H1 (cell line): ENCODE measurements at regions not wholly inside any gene's neighbourhood (a gene's known extent, or its start where the extent isn't known, plus 50 kb on each side); places are given as distances from the start of the nearest gene placed in this dataset.
A peak's percentile ranks its signal among the peaks of the same experiment; 100 is the strongest.

ENCODE experiments used
- CTCF ChIA-PET: fragments of 300-600 bp; sonication (Branson Sonifier 250); formaldehyde crosslinking; loops from one replicate; lab custom pipeline; 2021; ENCODE audit not compliant: partially characterized antibody; lab: Charles Lee
- POLR2A ChIA-PET: fragments of 300-600 bp; sonication (Branson Sonifier 250); formaldehyde crosslinking; loops from one replicate; lab custom pipeline; 2021; ENCODE audit warnings: inconsistent platforms; ENCODE audit not compliant: partially characterized antibody; lab: Charles Lee
- DNase-seq, 2 experiments: peaks; one replicate each; pipeline versions ENCODE4 v3.0.0 to v3.0.0-alpha.2; 2010 to 2022; ENCODE audit warnings: low spot score in 2 of 2, low read depth in 1 of 2, mixed read lengths in 1 of 2
- FAIRE-seq: peaks from 2 replicates; lab custom pipeline; 2011; peaks lifted over from hg19 to GRCh38; lab: Jason Lieb, UNC
- H2AFZ ChIP-seq: 2 replicates; pipeline ENCODE4 v1.8.1; 2012; ENCODE audit warnings: low read length, inconsistent platforms
- H2AK5ac ChIP-seq: 2 replicates; pipeline ENCODE4 v1.6.1; 2013; ENCODE audit warnings: low read depth, low read length
- H2BK120ac ChIP-seq: replicated peaks from 2 replicates; pipeline ENCODE3; 2013; ENCODE audit warnings: low read depth, low read length, inconsistent platforms
- H2BK12ac ChIP-seq: 2 replicates; pipeline ENCODE4 v1.6.1; 2013; ENCODE audit warnings: low read depth, low read length
- H2BK15ac ChIP-seq: 2 replicates; pipeline ENCODE4 v1.6.1; 2013; ENCODE audit warnings: low read length
- H2BK20ac ChIP-seq: 2 replicates; pipeline ENCODE4 v1.6.1; 2013; ENCODE audit warnings: low read length
- H2BK5ac ChIP-seq: 2 replicates; pipeline ENCODE4 v1.6.1; 2013; ENCODE audit warnings: low read depth, low read length
- H3K14ac ChIP-seq: 2 replicates; pipeline ENCODE4 v1.6.1; 2013; ENCODE audit warnings: inconsistent platforms; ENCODE audit not compliant: insufficient read length
- H3K18ac ChIP-seq: 2 replicates; pipeline ENCODE4 v1.6.1; 2013; ENCODE audit warnings: low read length; ENCODE audit errors: extremely low read depth
- H3K23ac ChIP-seq: 2 replicates; pipeline ENCODE4 v1.6.1; 2013; ENCODE audit warnings: inconsistent platforms; ENCODE audit not compliant: insufficient read length
- H3K23me2 ChIP-seq: 2 replicates; pipeline ENCODE4 v1.6.1; 2013; ENCODE audit warnings: low read depth, low read length
- H3K27ac ChIP-seq: 2 replicates; pipeline ENCODE4 v1.6.1; 2011; ENCODE audit warnings: low read depth, low read length, inconsistent platforms
- H3K27me3 ChIP-seq, 4 experiments: replicated peaks in 1 of 4; 1 replicate in 1 of 4; 2 replicates in 3 of 4; pipeline versions ENCODE4 v1.6.1 to v1.8.1; 2011 to 2013; ENCODE audit warnings: low read length in 3 of 4, mild to moderate bottlenecking in 3 of 4, inconsistent platforms in 2 of 4, mixed read lengths in 2 of 4, moderate library complexity in 1 of 4; ENCODE audit not compliant: control insufficient read depth in 3 of 4, insufficient read depth in 3 of 4; ENCODE audit errors: extremely low read depth in 1 of 4
- H3K36me3 ChIP-seq, 4 experiments: 2 replicates each; pipeline versions ENCODE4 v1.6.1 to v1.8.1; 2011 to 2013; ENCODE audit warnings: mild to moderate bottlenecking in 4 of 4, low read length in 3 of 4, moderate library complexity in 2 of 4, control low read depth in 1 of 4, inconsistent platforms in 1 of 4; ENCODE audit not compliant: insufficient read depth in 4 of 4, control insufficient read depth in 2 of 4
- H3K4ac ChIP-seq: replicated peaks from 2 replicates; pipeline ENCODE3; 2013; ENCODE audit warnings: low read length, low read depth, mixed read lengths, inconsistent platforms; ENCODE audit not compliant: insufficient read length
- H3K4me1 ChIP-seq, 4 experiments: replicated peaks in 1 of 4; 1 replicate in 1 of 4; 2 replicates in 3 of 4; pipeline versions ENCODE4 v1.6.1 to v1.8.1; 2011 to 2013; ENCODE audit warnings: low read length in 3 of 4, inconsistent platforms in 2 of 4, mixed read lengths in 1 of 4; ENCODE audit not compliant: insufficient read depth in 4 of 4, control insufficient read depth in 3 of 4
- H3K4me2 ChIP-seq, 2 experiments: 2 replicates each; pipeline versions ENCODE4 v1.6.1 to v1.8.1; 2011 to 2013; ENCODE audit warnings: low read depth in 2 of 2, low read length in 2 of 2, control low read depth in 1 of 2, inconsistent platforms in 1 of 2, mild to moderate bottlenecking in 1 of 2; ENCODE audit not compliant: insufficient read depth in 1 of 2
- H3K4me3 ChIP-seq, 4 experiments: fragments of 200-600, 300-600 bp in 1 of 4; sonication (generic), shearing (Covaris generic), sonication (Bioruptor Twin) in 1 of 4; 2 replicates each; pipeline versions ENCODE4 v1.5.1 to v1.8.1; 2011 to 2016; ENCODE audit warnings: low read length in 4 of 4, low read depth in 3 of 4, control low read depth in 2 of 4, inconsistent platforms in 2 of 4, mild to moderate bottlenecking in 2 of 4, mixed read lengths in 1 of 4, moderate library complexity in 1 of 4; ENCODE audit not compliant: insufficient read depth in 2 of 4; ENCODE audit errors: extremely low read depth in 1 of 4
- H3K56ac ChIP-seq: replicated peaks from 2 replicates; pipeline ENCODE3; 2013; ENCODE audit warnings: low read depth, mild to moderate bottlenecking, mixed read lengths, low read length, inconsistent platforms; ENCODE audit not compliant: insufficient read length
- H3K79me1 ChIP-seq: 2 replicates; pipeline ENCODE4 v1.6.1; 2013; ENCODE audit warnings: low read depth, low read length, control low read depth
- H3K79me2 ChIP-seq, 2 experiments: 2 replicates each; pipeline versions ENCODE4 v1.6.1 to v1.8.1; 2012 to 2013; ENCODE audit warnings: low read length in 2 of 2, mild to moderate bottlenecking in 2 of 2, inconsistent platforms in 1 of 2; ENCODE audit not compliant: insufficient read depth in 2 of 2, control insufficient read depth in 1 of 2
- H3K9ac ChIP-seq, 4 experiments: replicated peaks in 1 of 4; 1 replicate in 1 of 4; 2 replicates in 3 of 4; pipeline versions ENCODE4 v1.6.1 to v1.8.1; 2011 to 2013; ENCODE audit warnings: low read depth in 3 of 4, low read length in 3 of 4, control low read depth in 2 of 4, mild to moderate bottlenecking in 2 of 4, moderate library complexity in 2 of 4, inconsistent platforms in 1 of 4; ENCODE audit errors: extremely low read depth in 1 of 4
- H3K9me3 ChIP-seq, 2 experiments: 2 replicates each; pipeline versions ENCODE4 v1.6.1 to v1.8.1; 2012 to 2013; ENCODE audit warnings: mild to moderate bottlenecking in 2 of 2, moderate library complexity in 2 of 2, control low read depth in 1 of 2, inconsistent platforms in 1 of 2, low read depth in 1 of 2, low read length in 1 of 2, mixed read lengths in 1 of 2; ENCODE audit not compliant: insufficient read depth in 2 of 2
- H4K20me1 ChIP-seq, 2 experiments: replicated peaks in 1 of 2; 2 replicates each; pipeline versions ENCODE3 to v1.8.1; 2011 to 2013; ENCODE audit warnings: inconsistent platforms in 2 of 2, low read length in 2 of 2, mild to moderate bottlenecking in 1 of 2; ENCODE audit not compliant: insufficient read depth in 2 of 2, control insufficient read depth in 1 of 2
- H4K5ac ChIP-seq: 2 replicates; pipeline ENCODE4 v1.6.1; 2013; ENCODE audit warnings: low read length, low read depth, mixed read lengths, inconsistent platforms; ENCODE audit not compliant: insufficient read length
- H4K8ac ChIP-seq: 2 replicates; pipeline ENCODE4 v1.8.0; 2013; ENCODE audit warnings: mild to moderate bottlenecking, moderate library complexity, low read length, inconsistent platforms; ENCODE audit not compliant: insufficient read depth; ENCODE audit errors: extremely low read depth
- H4K91ac ChIP-seq: replicated peaks from 2 replicates; pipeline ENCODE3; 2013; ENCODE audit warnings: low read length, mixed read lengths, inconsistent platforms; ENCODE audit not compliant: insufficient read length
- BCL11A ChIP-seq, 2 experiments: IDR thresholded peaks; one replicate each; pipeline ENCODE4 v1.6.1; 2011; ENCODE audit warnings: low read depth in 2 of 2, low read length in 2 of 2, mild to moderate bottlenecking in 2 of 2
- EZH2 ChIP-seq: fragments of 200-600 bp; sonication (generic); IDR thresholded peaks from 2 replicates; pipeline ENCODE4 v1.7.1; 2012; ENCODE audit warnings: low read depth, mild to moderate bottlenecking, moderate library complexity, low read length, inconsistent platforms; ENCODE audit not compliant: severe bottlenecking
- POLR2AphosphoS5 ChIP-seq: IDR thresholded peaks from 2 replicates; pipeline ENCODE4 v1.6.1; 2011; ENCODE audit warnings: low read depth, low read length
- SAP30 ChIP-seq: fragments of 300-600 bp; sonication (generic); IDR thresholded peaks from 2 replicates; pipeline ENCODE4 v1.7.1; 2012; ENCODE audit warnings: low read length, moderate library complexity, mild to moderate bottlenecking, inconsistent platforms; ENCODE audit not compliant: insufficient read depth, insufficient replicate concordance
- SP1 ChIP-seq: IDR thresholded peaks from 2 replicates; pipeline ENCODE4 v1.6.1; 2011; ENCODE audit warnings: low read depth, low read length
- SRF ChIP-seq: IDR thresholded peaks from 2 replicates; pipeline ENCODE4 v1.6.1; 2011; ENCODE audit warnings: mild to moderate bottlenecking, low read depth, low read length, moderate library complexity
- TCF12 ChIP-seq: IDR thresholded peaks from 2 replicates; pipeline ENCODE4 v1.6.1; 2011; ENCODE audit warnings: low read depth, mild to moderate bottlenecking, low read length
- WGBS, 2 experiments: shearing (Covaris generic) in 1 of 2; methylation state at CpG; one replicate each; pipeline versions ENCODE4 v1.1.6 to v1.1.7; 2013 to 2015; ENCODE audit warnings: low lambda C conversion rate in 2 of 2, mixed read lengths in 2 of 2, inconsistent platforms in 1 of 2, low coverage in 1 of 2, missing lambda C conversion rate in 1 of 2; ENCODE audit not compliant: insufficient replicate concordance in 2 of 2, insufficient coverage in 1 of 2, insufficient read length in 1 of 2; ENCODE audit errors: extremely low coverage in 1 of 2, missing lambda C conversion rate in 1 of 2; 5-methylcytosine and 5-hydroxymethylcytosine counted together

DNA sequence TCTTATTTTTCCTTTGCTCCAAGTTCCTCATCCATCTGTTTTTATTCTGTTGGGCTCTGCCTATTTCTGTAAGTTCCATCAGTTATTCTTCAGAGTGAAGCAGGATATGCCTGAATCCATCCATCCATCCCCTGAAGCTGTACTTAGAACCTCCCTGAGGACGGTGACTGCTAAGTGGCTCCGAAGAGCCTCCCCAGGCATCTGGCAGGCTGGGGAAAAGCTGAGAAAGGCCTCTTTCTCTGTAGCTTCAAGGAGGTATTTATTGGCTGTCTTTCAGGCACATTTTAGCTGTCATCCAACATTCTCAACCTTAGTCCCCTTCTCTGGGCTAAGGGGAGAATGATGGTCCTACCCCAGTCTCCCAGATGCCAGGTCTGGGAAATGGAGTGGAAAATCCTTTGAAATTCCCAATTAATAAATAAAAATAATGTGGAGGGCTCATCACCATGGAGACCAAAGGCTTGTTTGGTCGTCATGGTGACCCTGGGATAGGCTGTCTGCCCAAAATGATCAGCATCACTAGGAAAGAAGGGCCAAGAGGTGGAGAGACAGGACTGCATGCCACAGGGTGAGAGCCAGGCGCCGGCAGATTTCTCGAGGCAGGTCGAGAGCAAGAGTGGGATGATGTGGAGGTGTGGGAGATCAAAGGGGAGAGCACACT lies 82.0 kb downstream of the UBIAD1 start:
- peak in 1 of 2 experiments; percentile 63 for DNase-seq
- 74% methylated on average over 7 of the region's 7 CpGs; no CpG with 5 or more reads in 1 of the 2 experiments for WGBS, 2 experiments
- Histone ChIP-seq H3K18ac (no peak overlapping the region), H3K23ac (no peak overlapping the region), H3K27me3 (no peaks in the 10 kb centered on the region), H3K36me3 (no peaks in the 10 kb centered on the region), H2BK120ac (no peak overlapping the region), H2BK20ac (no peak overlapping the region), H3K4me3 (peak overlapping the region in 1 of 4 experiments; percentile 47; a peak in 2 of 8 replicates), H2BK5ac (peak overlapping the region; percentile 73; the same call in 1 of the 2 replicates), H4K8ac (no peak overlapping the region), H3K27ac (no peak overlapping the region), H3K9me3 (no peaks in the 10 kb centered on the region), H4K20me1 (no peaks in the 10 kb centered on the region), H2BK12ac (no peak overlapping the region), H2AFZ (no peak overlapping the region), H3K56ac (no peak overlapping the region), H3K4ac (no peak overlapping the region), H2BK15ac (no peak overlapping the region), H2AK5ac (no peak overlapping the region), H4K91ac (no peak overlapping the region), H4K5ac (no peak overlapping the region), H3K79me2 (no peaks in the 10 kb centered on the region), H3K14ac (no peak overlapping the region), H3K79me1 (no peaks in the 10 kb centered on the region), H3K4me2 (peak overlapping the region; percentile 64 to 67; a peak in 3 of 4 replicates), H3K4me1 (peaks cover 8 to 20% (median 12%) of the 10 kb centered on the region in 4 experiments), H3K9ac (no peak overlapping the region), H3K23me2 (no peaks in the 10 kb centered on the region; the same call in 1 of the 2 replicates)
- CTCF ChIA-PET: interaction anchor here (1.3 to 3.7 kb wide), 4 partner anchors 8 to 34 kb away, joined by 3 to 22 read pairs (median 14); no protein-coding TSS in a partner anchor
- POLR2A ChIA-PET: interaction anchor here (1.2 kb wide), 1 partner anchor 10 kb away, joined by 3 read pairs; no protein-coding TSS in a partner anchor
- FAIRE-seq: no peak
- TF ChIP-seq SP1 (no peak), SRF (no peak), TCF12 (no peak), BCL11A (IDR thresholded peaks at IDR 0.05; ENCODE audit: low read depth in 2 of 2, low read length in 2 of 2) (no peak), POLR2AphosphoS5 (no peak), EZH2 (no peak), SAP30 (no peak)
